B cell (primary cell): ENCODE measurements at regions not wholly inside any gene's neighbourhood (a gene's known extent, or its start where the extent isn't known, plus 50 kb on each side); places are given as distances from the start of the nearest gene placed in this dataset.

Experiments
- ATAC-seq: fragments of 200-7000 bp; cut with Tn5 transposase; one replicate; pipeline ENCODE4 v1.10.0; 2021; ENCODE audit warnings: low read depth, mild to moderate bottlenecking, moderate number of reproducible peaks, moderate library complexity
- CTCF ChIA-PET: fragments of 350-600 bp; sonication (Branson Sonifier 250); formaldehyde crosslinking; loops from one replicate; lab custom pipeline; 2021; ENCODE audit warnings: antibody characterized with exemption, inconsistent platforms; lab: Charles Lee
- POLR2A ChIA-PET: fragments of 350-600 bp; sonication (Branson Sonifier 250); formaldehyde crosslinking; loops from one replicate; lab custom pipeline; 2021; ENCODE audit warnings: antibody characterized with exemption; lab: Charles Lee
- DNase-seq: peaks from one replicate; pipeline ENCODE4 v3.0.0; 2013
- H2AFZ ChIP-seq: 2 replicates; pipeline ENCODE4 v1.6.1; 2012; ENCODE audit warnings: mild to moderate bottlenecking, low read depth, low read length; ENCODE audit not compliant: insufficient read depth, poor library complexity, severe bottlenecking
- H3K27ac ChIP-seq, 2 donors: 1 replicate in 1 of 2; 2 replicates in 1 of 2; pipeline ENCODE4 v1.5.1; 2012 to 2013; ENCODE audit warnings: low read length in 2 of 2, mild to moderate bottlenecking in 2 of 2, moderate library complexity in 1 of 2
- H3K27me3 ChIP-seq, 4 experiments: fragments of 200-600 bp in 1 of 4; sonication (generic) in 1 of 4; replicated peaks in 1 of 4; 1 replicate in 2 of 4; 2 replicates in 2 of 4; pipeline versions ENCODE4 v1.6.1 to v1.7.0; 2013 to 2016; ENCODE audit warnings: low read length in 3 of 4, mild to moderate bottlenecking in 2 of 4, mixed read lengths in 1 of 4, moderate library complexity in 1 of 4; ENCODE audit not compliant: insufficient read depth in 4 of 4, control insufficient read depth in 3 of 4; ENCODE audit errors: control extremely low read depth in 1 of 4
- H3K36me3 ChIP-seq, 2 experiments: replicated peaks in 1 of 2; 1 replicate in 1 of 2; 2 replicates in 1 of 2; pipeline versions ENCODE4 v1.6.1 to v1.7.1; 2013; ENCODE audit warnings: low read length in 1 of 2; ENCODE audit not compliant: insufficient read depth in 2 of 2, control insufficient read depth in 1 of 2; ENCODE audit errors: control extremely low read depth in 1 of 2, extremely low read depth in 1 of 2
- H3K4me1 ChIP-seq, 2 donors: fragments of 200-600 bp in 1 of 2; sonication (generic) in 1 of 2; 1 replicate in 1 of 2; 2 replicates in 1 of 2; pipeline versions ENCODE4 v1.5.1 to v1.6.1; 2013 to 2017; ENCODE audit warnings: low read length in 2 of 2; ENCODE audit not compliant: control insufficient read depth in 2 of 2, insufficient read depth in 2 of 2
- H3K4me2 ChIP-seq: replicated peaks from 2 replicates; pipeline ENCODE3; 2012; ENCODE audit warnings: mild to moderate bottlenecking, low read depth, low read length; ENCODE audit not compliant: poor library complexity, severe bottlenecking
- H3K4me3 ChIP-seq, 5 experiments: fragments of 200-600 bp in 1 of 5; sonication (generic) in 1 of 5; 1 replicate in 3 of 5; 2 replicates in 2 of 5; pipeline versions ENCODE4 v1.5.1 to v1.7.0; 2011 to 2016; ENCODE audit warnings: low read length in 4 of 5, mild to moderate bottlenecking in 4 of 5, low read depth in 2 of 5, control low read depth in 1 of 5, moderate library complexity in 1 of 5; ENCODE audit not compliant: insufficient read depth in 1 of 5; ENCODE audit errors: control extremely low read depth in 1 of 5, extremely low read depth in 1 of 5
- H3K79me2 ChIP-seq: fragments of 200-600 bp; sonication (generic); one replicate; pipeline ENCODE4 v1.6.0; 2016; ENCODE audit warnings: low read length; ENCODE audit not compliant: control insufficient read depth, insufficient read depth
- H3K9ac ChIP-seq: fragments of 200-600 bp; sonication (generic); 2 replicates; pipeline ENCODE4 v1.6.1; 2017; ENCODE audit warnings: mild to moderate bottlenecking, low read length, moderate library complexity
- H3K9me3 ChIP-seq, 3 donors: one replicate each; pipeline versions ENCODE4 v1.6.1 to v1.7.1; 2013; ENCODE audit warnings: low read length in 2 of 3; ENCODE audit not compliant: control insufficient read depth in 2 of 3, insufficient read depth in 1 of 3; ENCODE audit errors: control extremely low read depth in 1 of 3
- H4K20me1 ChIP-seq: 2 replicates; pipeline ENCODE4 v1.6.0; 2012; ENCODE audit warnings: mild to moderate bottlenecking, low read length; ENCODE audit not compliant: insufficient read depth, control insufficient read depth, poor library complexity, severe bottlenecking
- H3K27ac Mint-ChIP-seq: one replicate; pipeline ENCODE4 v1.8.0; 2021; ENCODE audit warnings: mixed read lengths
- H3K27me3 Mint-ChIP-seq: one replicate; pipeline ENCODE4 v1.8.0; 2021; ENCODE audit warnings: mixed read lengths
- H3K4me1 Mint-ChIP-seq: one replicate; pipeline ENCODE4 v1.8.0; 2021; ENCODE audit warnings: mixed read lengths
- H3K4me3 Mint-ChIP-seq: one replicate; pipeline ENCODE4 v1.8.0; 2021; ENCODE audit warnings: mixed read lengths
- H3K9me3 Mint-ChIP-seq: one replicate; pipeline ENCODE4 v1.8.0; 2022; ENCODE audit warnings: mixed read lengths; ENCODE audit not compliant: insufficient read depth
- CTCF ChIP-seq: fragments of 200-600 bp; IDR thresholded peaks from one replicate; pipeline ENCODE4 v1.8.0; 2022; ENCODE audit warnings: antibody characterized with exemption, mild to moderate bottlenecking
- EZH2 ChIP-seq: IDR thresholded peaks from 2 replicates; pipeline ENCODE4 v1.6.1; 2012; ENCODE audit warnings: borderline replicate concordance, low read depth, mild to moderate bottlenecking, moderate library complexity, low read length; ENCODE audit not compliant: insufficient read depth, poor library complexity, severe bottlenecking
- WGBS: methylation state at CpG from one replicate; pipeline ENCODE4 v1.1.5; 2013; ENCODE audit warnings: missing lambda C conversion rate; ENCODE audit not compliant: insufficient coverage; 5-methylcytosine and 5-hydroxymethylcytosine counted together
- intact Hi-C: fragments of 100-400 bp; cut with micrococcal nuclease; formaldehyde crosslinking; loops from one replicate; pipeline ENCODE4 v1.10.0; 2022

GRCh38 chr11:119844808-119845207 lies 115.8 kb upstream of the NECTIN1 start:
- TF ChIP-seq EZH2 (no peak), CTCF (no peak)
- peaks cover 0 to 25% (median 5%) of the 10 kb centered on the region in 3 donors for H3K9me3 ChIP-seq

GRCh38 chr11:119843877-119844276 lies 114.9 kb upstream of the NECTIN1 start:
- 87% methylated on average over 6 of the region's 6 CpGs for WGBS
- Mint-ChIP-seq H3K4me1 (no peaks in the 10 kb centered on the region), H3K4me3 (no peak overlapping the region), H3K27ac (no peak overlapping the region), H3K9me3 (peaks cover 3% of the 10 kb centered on the region), H3K27me3 (peaks cover 18% of the 10 kb centered on the region)
- intact Hi-C loops = no loop called here
- Histone ChIP-seq H3K36me3 (no peaks in the 10 kb centered on the region), H4K20me1 (no peaks in the 10 kb centered on the region), H3K9ac (no peak overlapping the region), H3K27ac (no peak overlapping the region), H3K79me2 (no peaks in the 10 kb centered on the region), H3K27me3 (peaks cover 0 to 7% (median 0%) of the 10 kb centered on the region in 4 experiments), H3K4me3 (no peak overlapping the region), H2AFZ (no peak overlapping the region), H3K4me2 (no peak overlapping the region), H3K4me1 (no peaks in the 10 kb centered on the region), H3K9me3 (peaks cover 0 to 25% (median 5%) of the 10 kb centered on the region in 3 donors)
- TF ChIP-seq EZH2 = no peak
- TF ChIP-seq CTCF = no peak
- no peak for ATAC-seq
- ChIA-PET POLR2A (no interaction called here), CTCF (no interaction called here)
- no peak for DNase-seq

More at GRCh38 chr11:119844808-119845207, 115.8 kb upstream of the NECTIN1 start:
- H3K27me3 Mint-ChIP-seq = peaks cover 11% of the 10 kb centered on the region
- intact Hi-C loops = no loop called here
- no peak overlapping the region for H2AFZ ChIP-seq
- H3K4me3 ChIP-seq = no peak overlapping the region
- no peaks in the 10 kb centered on the region for H3K4me1 ChIP-seq
- H3K27me3 ChIP-seq = peaks cover 0 to 6% (median 0%) of the 10 kb centered on the region in 4 experiments
- H3K4me2 ChIP-seq = no peak overlapping the region
- no peak for DNase-seq
- no peaks in the 10 kb centered on the region for H4K20me1 ChIP-seq
- H3K79me2 ChIP-seq = no peaks in the 10 kb centered on the region
- H3K4me1 Mint-ChIP-seq = no peaks in the 10 kb centered on the region
- no peak for ATAC-seq
- H3K4me3 Mint-ChIP-seq = no peak overlapping the region
- H3K27ac ChIP-seq = no peak overlapping the region
- H3K9me3 Mint-ChIP-seq = peaks cover 3% of the 10 kb centered on the region
- no peak overlapping the region for H3K27ac Mint-ChIP-seq
- POLR2A ChIA-PET = no interaction called here
- CTCF ChIA-PET = no interaction called here
- H3K36me3 ChIP-seq = no peaks in the 10 kb centered on the region
- 39% methylated on average over 3 of the region's 4 CpGs for WGBS
- H3K9ac ChIP-seq = no peak overlapping the region
